Spleen (tissue), 7 donors: ENCODE measurements at regions not wholly inside any gene's neighbourhood (a gene's known extent, or its start where the extent isn't known, plus 50 kb on each side); places are given as distances from the start of the nearest gene placed in this dataset.

ENCODE experiments used
- POLR2A ChIP-seq, 3 donors: fragments of 450-650 bp; IDR thresholded peaks; one replicate each; pipeline ENCODE4 v1.5.1; 2017; ENCODE audit warnings: antibody characterized with exemption in 3 of 3, mild to moderate bottlenecking in 1 of 3
- TF ChIP-seq, protein P1 (sequence below), 11 experiments: fragments of 200-600 bp in 7 of 11; fragments of 450-650 bp in 4 of 11; sonication (generic) in 4 of 11; IDR thresholded peaks in 8 of 11; conservative IDR thresholded peaks in 3 of 11; 1 replicate in 7 of 11; 2 replicates in 4 of 11; pipeline versions ENCODE4 v1.4.0 to v1.8.0; 2016 to 2021; ENCODE audit warnings: antibody characterized with exemption in 11 of 11, inconsistent platforms in 4 of 11, mild to moderate bottlenecking in 1 of 11
- donor health status: DM: no; HTN: no; CAD: no; lungs with moderate emphysema.
- donor health status: DM: no; HTN: no; CAD: no.
- donor health status: DM: no; HTN: no; CAD: no.

DNA sequence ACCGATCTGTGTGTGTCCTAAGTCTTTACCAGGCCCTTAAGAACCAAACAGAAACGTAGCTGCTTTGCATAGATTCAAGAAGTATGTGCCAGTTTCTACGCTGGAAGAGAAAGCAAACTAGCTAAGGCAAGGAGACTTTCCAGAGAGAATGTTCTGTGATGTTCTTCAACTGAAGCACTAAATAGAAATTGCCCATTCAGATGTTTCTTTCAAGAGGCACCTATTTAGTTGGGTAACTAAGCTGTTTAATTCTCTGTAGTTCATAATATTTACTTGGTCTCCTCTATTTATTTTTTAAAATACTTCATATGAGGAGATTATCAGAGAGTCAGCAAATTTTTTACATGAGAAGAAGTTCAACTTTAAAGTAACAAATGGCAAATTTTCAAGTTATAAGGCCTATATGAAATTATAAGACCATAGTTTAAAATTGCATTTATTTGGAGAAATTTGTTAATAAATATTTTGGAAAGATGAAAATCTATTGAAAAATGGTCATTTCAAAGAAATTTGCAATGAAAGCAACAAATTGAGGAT is 279.0 kb downstream of the NEBL start:
- TF ChIP-seq, protein P1, sequence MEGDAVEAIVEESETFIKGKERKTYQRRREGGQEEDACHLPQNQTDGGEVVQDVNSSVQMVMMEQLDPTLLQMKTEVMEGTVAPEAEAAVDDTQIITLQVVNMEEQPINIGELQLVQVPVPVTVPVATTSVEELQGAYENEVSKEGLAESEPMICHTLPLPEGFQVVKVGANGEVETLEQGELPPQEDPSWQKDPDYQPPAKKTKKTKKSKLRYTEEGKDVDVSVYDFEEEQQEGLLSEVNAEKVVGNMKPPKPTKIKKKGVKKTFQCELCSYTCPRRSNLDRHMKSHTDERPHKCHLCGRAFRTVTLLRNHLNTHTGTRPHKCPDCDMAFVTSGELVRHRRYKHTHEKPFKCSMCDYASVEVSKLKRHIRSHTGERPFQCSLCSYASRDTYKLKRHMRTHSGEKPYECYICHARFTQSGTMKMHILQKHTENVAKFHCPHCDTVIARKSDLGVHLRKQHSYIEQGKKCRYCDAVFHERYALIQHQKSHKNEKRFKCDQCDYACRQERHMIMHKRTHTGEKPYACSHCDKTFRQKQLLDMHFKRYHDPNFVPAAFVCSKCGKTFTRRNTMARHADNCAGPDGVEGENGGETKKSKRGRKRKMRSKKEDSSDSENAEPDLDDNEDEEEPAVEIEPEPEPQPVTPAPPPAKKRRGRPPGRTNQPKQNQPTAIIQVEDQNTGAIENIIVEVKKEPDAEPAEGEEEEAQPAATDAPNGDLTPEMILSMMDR (IDR thresholded peaks at IDR 0.05 in 8 of 11, conservative IDR thresholded peaks at IDR 0.05 in 3 of 11) = no peak
- no peak for TF ChIP-seq POLR2A (IDR thresholded peaks at IDR 0.05)
